Prostate gland (tissue), 2 donors: ENCODE measurements at regions not wholly inside any gene's neighbourhood (a gene's known extent, or its start where the extent isn't known, plus 50 kb on each side); places are given as distances from the start of the nearest gene placed in this dataset.
A peak's percentile ranks its signal among the peaks of the same experiment; 100 is the strongest.
"Not testable (repeated sequence)": the region's sequence is repeated elsewhere in the genome, so short reads cannot be mapped to it uniquely, and the experiment has no call there.

Experiments used
- DNase-seq: peaks from one replicate; pipeline ENCODE4 v3.0.0-alpha.2; 2019; ENCODE audit warnings: low spot score
- H3K27ac ChIP-seq, 2 donors: fragments of 200-600 bp; sonication (generic); 2 replicates each; pipeline ENCODE4 v1.5.1; 2017 to 2019
- H3K27me3 ChIP-seq: fragments of 200-600 bp; sonication (generic); replicated peaks from 2 replicates; pipeline ENCODE4 v1.5.1; 2019; ENCODE audit not compliant: insufficient read depth
- H3K36me3 ChIP-seq, 2 donors: fragments of 200-600 bp; sonication (generic); 1 replicate in 1 of 2; 2 replicates in 1 of 2; pipeline versions ENCODE4 v1.5.1 to v1.8.1; 2017 to 2019
- H3K4me1 ChIP-seq: fragments of 200-600 bp; sonication (generic); replicated peaks from 2 replicates; pipeline ENCODE4 v1.5.1; 2019
- H3K4me3 ChIP-seq, 2 donors: fragments of 200-600 bp; sonication (generic); 2 replicates each; pipeline ENCODE4 v1.5.1; 2017 to 2019
- H3K9me3 ChIP-seq: fragments of 200-600 bp; sonication (generic); 2 replicates; pipeline ENCODE4 v1.5.1; 2017
- CTCF ChIP-seq, 4 experiments: fragments of 200-600 bp in 2 of 4; fragments of 450-650 bp in 2 of 4; sonication (generic) in 2 of 4; IDR thresholded peaks; 1 replicate in 3 of 4; 2 replicates in 1 of 4; pipeline ENCODE4 v1.5.1; 2016 to 2019; ENCODE audit warnings: antibody characterized with exemption in 4 of 4, mild to moderate bottlenecking in 2 of 4, moderate library complexity in 2 of 4
- POLR2A ChIP-seq: fragments of 450-650 bp; IDR thresholded peaks from one replicate; pipeline ENCODE4 v1.6.1; 2016; ENCODE audit warnings: antibody characterized with exemption, mild to moderate bottlenecking
- POLR2AphosphoS5 ChIP-seq: sonication (generic); formaldehyde crosslinking; IDR thresholded peaks from one replicate; pipeline ENCODE4 v1.6.1; 2017; ENCODE audit warnings: antibody characterized with exemption
- WGBS: methylation state at CpG from one replicate; pipeline ENCODE4 v1.1.5; 2018; 5-methylcytosine and 5-hydroxymethylcytosine counted together
- intact Hi-C: fragments of 100-400 bp; cut with DNase I; formaldehyde crosslinking; loops from one replicate; pipeline ENCODE4 v1.14.2; 2022

- intact Hi-C loops, result no loop called here
- no peaks in the 10 kb centered on the region for H3K4me1 ChIP-seq
- WGBS, result 87% methylated on average over 10 of the region's 10 CpGs
Measured at GRCh38 chr3:130828948-130829947, 64.6 kb upstream of the ATP2C1 start.

GRCh38 chr3:130831719-130832400 is 62.0 kb upstream of the ATP2C1 start:
- Histone ChIP-seq H3K36me3 (no peaks in the 10 kb centered on the region), H3K4me1 (no peaks in the 10 kb centered on the region), H3K27me3 (no peaks in the 10 kb centered on the region), H3K9me3 (no peaks in the 10 kb centered on the region), H3K4me3 (no peak overlapping the region), H3K27ac (no peak overlapping the region)
- TF ChIP-seq CTCF (IDR thresholded peaks at IDR 0.05) (no peak), POLR2AphosphoS5 (no peak), POLR2A (no peak)
- intact Hi-C loops, result no loop called here
- no peak for DNase-seq
- WGBS, result 51% methylated on average over 10 of the region's 10 CpGs

More at GRCh38 chr3:130828948-130829947, 64.6 kb upstream of the ATP2C1 start:
- TF ChIP-seq CTCF (IDR thresholded peaks at IDR 0.05), result no peak
- TF ChIP-seq POLR2AphosphoS5, result no peak
- TF ChIP-seq POLR2A, result no peak
- Histone ChIP-seq H3K9me3 (no peaks in the 10 kb centered on the region), H3K36me3 (no peaks in the 10 kb centered on the region), H3K27ac (no peak overlapping the region), H3K27me3 (no peaks in the 10 kb centered on the region), H3K4me3 (no peak overlapping the region)
- DNase-seq, result no peak

GRCh38 chr3:130832401-130832746 is 61.5 kb upstream of the ATP2C1 start:
- DNase-seq, H3K36me3 ChIP-seq, H3K9me3 ChIP-seq, H3K4me3 ChIP-seq, intact Hi-C loops, H3K27ac ChIP-seq, H3K4me1 ChIP-seq, H3K27me3 ChIP-seq: not testable (repeated sequence)
- WGBS, result 71% methylated on average over 9 of the region's 9 CpGs

- Histone ChIP-seq H3K36me3 (no peaks in the 10 kb centered on the region), H3K27me3 (no peaks in the 10 kb centered on the region), H3K27ac (no peak overlapping the region), H3K4me3 (no peak overlapping the region), H3K4me1 (no peaks in the 10 kb centered on the region), H3K9me3 (no peaks in the 10 kb centered on the region)
- TF ChIP-seq CTCF (IDR thresholded peaks at IDR 0.05), result no peak
- no peak for TF ChIP-seq POLR2A
- no peak for TF ChIP-seq POLR2AphosphoS5
- DNase-seq, result peak; percentile 49
- intact Hi-C loops, result no loop called here
Measured at GRCh38 chr3:130834476-130834875, 59.4 kb upstream of the ATP2C1 start.

GRCh38 chr3:130835483-130835882 is 58.4 kb upstream of the ATP2C1 start:
- Histone ChIP-seq H3K9me3 (no peaks in the 10 kb centered on the region), H3K27ac (no peak overlapping the region), H3K27me3 (no peaks in the 10 kb centered on the region), H3K4me3 (no peak overlapping the region), H3K36me3 (no peaks in the 10 kb centered on the region), H3K4me1 (no peaks in the 10 kb centered on the region)
- no peak for DNase-seq
- WGBS, result 88% methylated on average over 4 of the region's 4 CpGs
- intact Hi-C loops, result no loop called here
- TF ChIP-seq POLR2AphosphoS5 (no peak), CTCF (IDR thresholded peaks at IDR 0.05) (no peak), POLR2A (no peak)
